Upper lobe of left lung (tissue), 4 donors: ENCODE measurements at regions not wholly inside any gene's neighbourhood (a gene's known extent, or its start where the extent isn't known, plus 50 kb on each side); places are given as distances from the start of the nearest gene placed in this dataset.

Source experiments
- CTCF ChIP-seq, 6 experiments: fragments of 450-650 bp in 4 of 6; fragments of 200-600 bp in 2 of 6; sonication (generic) in 2 of 6; IDR thresholded peaks; one replicate each; pipeline ENCODE4 v1.5.1; 2016 to 2019; ENCODE audit warnings: antibody characterized with exemption in 6 of 6
- EP300 ChIP-seq, 4 donors: sonication (generic); formaldehyde crosslinking; IDR thresholded peaks; one replicate each; pipeline ENCODE4 v1.5.1; 2017; ENCODE audit warnings: antibody characterized with exemption in 4 of 4, control low read depth in 2 of 4

DNA sequence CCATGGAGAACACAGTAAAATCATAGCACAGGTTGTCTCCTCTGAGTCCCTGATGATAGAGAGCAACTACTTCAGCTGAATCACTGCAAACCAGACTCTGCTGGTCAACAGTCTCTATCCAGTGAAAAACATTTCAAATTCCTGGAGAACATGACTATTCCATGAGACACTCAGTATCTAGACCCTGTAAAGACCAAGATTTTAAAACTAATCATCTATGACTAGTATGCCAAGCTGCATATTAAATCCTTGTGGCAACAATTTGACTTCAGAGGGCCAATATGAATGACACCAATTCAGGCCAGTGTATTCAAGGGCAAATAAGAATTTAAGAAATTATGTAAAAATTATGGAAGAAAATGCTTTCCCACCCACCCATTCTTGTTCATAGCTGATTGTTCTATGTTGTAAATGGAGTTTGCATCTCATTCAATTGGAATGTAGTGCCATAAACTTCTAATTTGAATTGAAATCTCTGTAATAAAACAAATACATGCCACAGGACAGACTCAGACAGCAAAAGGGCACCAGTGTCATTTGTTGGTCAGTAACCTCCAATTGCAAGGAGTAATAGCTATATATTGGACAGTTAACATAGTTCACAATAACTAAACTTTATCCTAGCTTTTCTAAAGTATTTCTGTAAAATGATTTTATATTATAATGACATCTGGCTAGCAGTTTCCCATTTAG, 80.1 kb upstream of the LPAR1 start:
- no peak for TF ChIP-seq CTCF (IDR thresholded peaks at IDR 0.05)
- no peak for TF ChIP-seq EP300 (IDR thresholded peaks at IDR 0.05)
